GM18873 (cell line): ENCODE measurements at regions not wholly inside any gene's neighbourhood (a gene's known extent, or its start where the extent isn't known, plus 50 kb on each side); places are given as distances from the start of the nearest gene placed in this dataset.

ENCODE experiments used
- ATAC-seq: cut with Tn5 transposase; IDR thresholded peaks from one replicate; pipeline ENCODE4 v1.9.1; 2021; ENCODE audit warnings: mild to moderate bottlenecking, moderate library complexity, moderate number of reproducible peaks; ENCODE audit not compliant: unreplicated experiment, low FRiP score

DNA sequence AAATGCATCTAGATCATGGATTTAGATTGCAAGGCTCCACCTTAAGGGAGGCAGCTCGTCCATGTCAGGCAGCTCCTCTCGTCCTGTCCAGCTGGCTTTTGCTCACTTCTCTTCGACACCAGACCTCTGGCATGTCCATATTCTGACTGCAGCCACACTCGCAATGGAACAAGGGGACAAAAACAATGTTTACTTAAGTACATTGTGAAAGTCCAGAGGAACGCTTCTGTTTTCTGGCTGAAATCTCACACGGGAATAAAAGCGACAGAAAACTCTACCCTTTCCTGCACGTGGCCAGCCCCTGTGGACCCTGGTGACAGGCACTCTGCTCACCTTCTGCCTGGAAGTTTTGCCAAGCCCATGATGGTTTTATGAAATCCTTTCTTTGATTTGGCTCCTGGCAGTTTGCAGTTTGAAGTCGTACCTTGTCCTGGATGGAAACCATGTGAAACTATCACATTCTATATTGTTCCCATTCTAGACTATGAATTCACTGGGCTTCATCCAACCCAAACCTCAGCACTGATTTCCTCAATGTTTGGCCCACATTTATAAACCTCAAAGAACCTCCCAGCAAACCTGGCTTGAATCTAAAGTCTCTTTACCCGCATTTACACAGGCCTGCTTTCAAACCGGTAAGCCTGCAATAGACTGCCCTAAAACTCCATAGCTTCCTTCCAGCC, 134.3 kb upstream of the PIEZO2 start:
- no peak for ATAC-seq

DNA sequence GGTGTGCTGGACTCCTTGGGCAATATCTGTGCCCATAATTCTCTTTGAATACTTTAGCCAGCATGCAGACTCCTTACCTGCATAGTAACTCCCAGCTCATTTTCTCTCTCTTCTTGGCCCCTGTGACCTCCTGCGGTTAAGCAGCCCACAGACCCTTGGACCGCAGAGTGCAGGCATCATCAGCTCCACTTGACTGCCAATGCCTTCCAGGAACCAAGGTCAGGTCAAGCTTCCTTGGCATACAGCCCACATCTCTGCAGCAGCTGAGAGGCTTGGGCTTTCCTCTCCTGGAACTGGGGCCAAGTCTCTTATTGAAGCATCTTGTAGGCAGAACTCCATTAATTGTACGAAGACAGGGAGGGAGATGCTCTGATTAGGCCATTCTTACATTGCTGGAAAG, 130.1 kb upstream of the PIEZO2 start:
- ATAC-seq: no peak

DNA sequence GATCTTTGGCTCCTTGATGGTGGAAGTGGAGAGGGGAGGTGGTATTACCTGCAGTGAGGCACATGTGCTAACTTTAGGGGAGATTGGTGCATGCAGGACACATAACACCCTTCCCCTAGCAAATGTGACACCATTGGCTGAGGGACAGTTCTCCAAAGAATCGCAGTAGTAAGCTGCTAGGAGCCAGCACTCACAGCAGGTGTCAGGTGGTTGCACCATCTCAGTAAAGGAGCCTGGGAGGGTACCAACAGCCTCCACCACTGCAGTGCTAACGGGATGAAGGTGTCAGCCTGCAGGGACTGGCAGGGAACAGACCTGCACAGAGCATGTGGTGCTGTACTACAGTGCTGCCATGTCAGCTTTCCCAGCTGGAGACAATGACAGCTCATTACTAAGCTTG, 127.3 kb upstream of the PIEZO2 start:
- no peak for ATAC-seq

DNA sequence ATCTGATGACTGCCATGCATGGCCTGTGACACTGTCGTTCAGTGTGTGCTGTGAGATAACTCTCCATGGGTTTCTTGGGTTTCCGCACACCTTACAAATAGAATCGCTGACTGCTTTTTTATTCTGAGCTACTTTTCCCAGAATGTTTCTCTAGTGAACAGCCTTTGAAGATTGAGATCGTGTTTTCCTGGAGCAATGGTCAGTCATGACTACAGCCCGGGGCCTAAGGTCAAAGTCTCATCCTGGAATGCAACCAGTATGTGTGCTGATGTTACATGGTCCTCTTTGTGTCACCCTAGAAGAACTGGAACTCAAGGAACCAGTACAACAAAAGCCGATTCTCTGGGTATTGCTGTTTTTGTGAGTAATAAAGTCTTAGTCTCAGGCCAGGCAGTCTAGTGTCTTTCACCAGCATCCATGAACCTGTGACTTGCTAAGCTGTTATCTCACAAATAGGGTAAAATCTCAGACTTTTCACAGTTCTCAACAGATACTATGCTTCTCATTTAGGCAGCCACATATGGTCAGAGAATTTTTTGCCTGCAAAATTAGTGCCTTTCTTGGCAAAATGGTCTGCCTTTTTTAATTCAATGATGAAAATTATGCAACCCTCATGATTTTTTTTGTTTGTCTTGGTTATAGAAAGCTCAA, 124.9 kb upstream of the PIEZO2 start:
- ATAC-seq: no peak

DNA sequence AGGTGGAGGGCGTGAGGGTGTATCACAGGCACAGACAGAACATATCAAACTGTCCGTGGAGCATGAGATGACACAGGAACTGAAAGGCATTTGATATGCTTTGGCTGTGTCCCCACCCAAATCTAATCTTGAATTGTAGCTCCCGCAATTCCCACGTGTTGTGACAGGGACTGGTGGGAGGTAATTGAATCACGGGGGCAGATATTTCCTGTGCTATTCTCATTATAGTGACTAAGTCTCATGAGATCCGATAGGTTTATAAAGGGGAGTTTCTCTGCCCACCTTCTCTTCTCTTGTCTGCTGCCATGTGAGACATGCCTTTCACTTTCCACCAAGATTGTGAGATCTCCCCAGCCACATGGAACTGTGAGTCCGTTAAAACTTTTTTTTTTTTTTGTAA, 123.1 kb upstream of the PIEZO2 start:
- ATAC-seq: no peak

DNA sequence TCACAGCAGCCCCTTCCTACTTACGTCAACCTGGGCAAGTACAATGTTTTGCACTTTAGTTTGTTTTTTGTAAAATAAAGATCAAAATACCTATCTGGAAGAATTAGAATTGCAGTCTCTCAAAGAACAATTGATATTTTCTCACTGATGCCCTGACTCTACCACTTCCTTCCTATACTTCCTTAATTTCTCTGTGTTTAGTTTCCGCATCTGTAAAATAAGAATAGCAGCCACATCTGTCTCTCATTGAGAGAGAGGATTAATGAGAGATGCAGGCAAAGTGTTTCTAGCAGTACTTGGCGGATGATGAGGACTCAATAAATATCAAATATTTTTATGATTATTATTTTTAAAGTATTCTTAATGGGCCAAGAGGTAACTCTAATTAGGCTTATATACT, 122.6 kb upstream of the PIEZO2 start:
- ATAC-seq: no peak

DNA sequence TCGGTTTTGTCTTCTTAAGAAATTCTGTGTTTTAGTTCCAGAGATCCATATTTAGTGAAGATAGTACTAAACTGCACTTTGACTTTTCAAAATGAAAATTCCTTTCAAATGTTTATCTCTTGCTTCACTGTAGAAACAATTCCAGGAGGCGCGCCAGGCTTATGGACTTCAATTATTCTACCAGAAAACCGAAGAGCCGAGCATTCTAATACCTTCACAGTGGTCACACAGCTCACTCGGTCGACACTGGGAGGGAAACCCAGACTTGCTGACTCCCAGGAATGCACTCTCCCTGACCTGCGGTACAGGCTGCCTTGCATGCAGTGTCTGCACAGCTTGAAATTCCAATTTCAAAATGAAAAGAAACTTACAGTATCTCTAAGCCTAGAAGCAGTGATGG, 119.9 kb upstream of the PIEZO2 start:
- ATAC-seq: no peak

DNA sequence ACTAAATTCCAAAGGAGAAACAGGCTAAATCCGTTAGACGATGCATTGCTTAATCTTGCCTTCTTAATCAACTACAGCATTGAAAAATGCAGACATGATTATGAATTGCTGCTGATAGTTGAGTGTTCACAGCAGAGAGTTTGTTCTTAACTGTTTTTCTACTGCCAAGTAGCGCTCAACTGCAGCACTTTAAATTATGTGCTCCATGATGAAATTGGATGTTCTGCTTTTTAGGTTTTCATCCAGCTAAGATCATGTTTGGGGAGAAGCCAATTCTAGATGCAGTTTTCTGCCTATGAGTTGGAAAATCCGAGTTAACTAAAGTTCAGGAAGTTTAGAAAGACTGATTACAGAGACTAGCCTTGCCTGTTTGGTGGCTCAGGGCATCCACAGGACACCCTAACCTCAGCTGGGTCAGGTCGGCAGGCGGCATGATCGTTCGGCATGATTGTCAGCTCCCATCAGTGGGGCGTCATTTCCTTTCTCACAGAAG, 119.4 kb upstream of the PIEZO2 start:
- no peak for ATAC-seq

DNA sequence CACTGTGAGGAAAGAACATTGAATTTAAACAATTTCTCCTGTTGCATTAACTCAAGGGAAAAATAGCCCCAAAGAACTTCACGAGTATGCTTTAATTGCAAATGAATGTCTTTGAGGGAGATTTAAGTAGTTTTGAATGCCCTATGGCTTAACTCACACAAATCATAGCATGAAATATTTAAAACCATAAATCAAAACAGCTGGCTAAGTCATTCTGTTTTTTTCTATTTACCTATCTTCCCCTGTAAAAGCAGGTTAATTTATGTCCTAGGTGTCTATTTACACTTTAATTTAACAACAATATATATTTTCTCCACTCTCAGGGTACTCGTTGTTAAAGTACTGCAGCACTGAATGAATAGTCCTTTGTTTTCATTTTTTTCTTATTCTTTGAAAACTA, 118.8 kb upstream of the PIEZO2 start:
- no peak for ATAC-seq

DNA sequence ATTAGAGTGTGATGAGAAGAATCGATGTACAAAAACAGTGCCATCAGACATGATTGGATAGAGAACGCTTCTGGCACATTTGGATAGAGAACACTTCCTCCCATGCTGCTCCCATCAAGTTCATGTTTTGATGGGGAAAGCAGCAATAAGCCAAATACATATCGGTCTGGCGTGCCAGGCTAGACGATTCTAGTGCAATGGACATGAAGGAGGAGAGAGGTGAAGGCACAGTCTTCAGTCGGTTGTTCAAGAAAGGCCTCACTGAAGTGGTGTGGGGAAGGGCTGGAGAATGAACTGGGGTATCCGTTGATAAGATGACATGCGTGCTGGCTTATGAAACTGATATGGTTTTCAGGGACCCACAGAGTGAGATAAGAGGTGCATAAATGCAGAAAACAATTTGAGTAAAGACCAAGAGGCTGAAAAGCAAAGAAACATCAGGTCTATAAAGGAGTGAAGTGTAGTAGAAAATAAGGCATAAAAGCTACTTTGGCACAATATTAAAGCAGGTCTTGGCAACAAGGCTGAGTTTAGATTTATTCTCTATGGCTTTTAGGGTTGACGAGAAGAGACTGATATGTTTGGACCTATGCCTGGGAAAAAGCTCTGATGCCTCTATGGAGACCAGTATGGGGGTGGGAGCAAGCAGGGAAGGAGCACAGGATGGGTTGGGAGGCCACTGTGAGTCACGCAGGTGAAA, 117.6 kb upstream of the PIEZO2 start:
- ATAC-seq: no peak

DNA sequence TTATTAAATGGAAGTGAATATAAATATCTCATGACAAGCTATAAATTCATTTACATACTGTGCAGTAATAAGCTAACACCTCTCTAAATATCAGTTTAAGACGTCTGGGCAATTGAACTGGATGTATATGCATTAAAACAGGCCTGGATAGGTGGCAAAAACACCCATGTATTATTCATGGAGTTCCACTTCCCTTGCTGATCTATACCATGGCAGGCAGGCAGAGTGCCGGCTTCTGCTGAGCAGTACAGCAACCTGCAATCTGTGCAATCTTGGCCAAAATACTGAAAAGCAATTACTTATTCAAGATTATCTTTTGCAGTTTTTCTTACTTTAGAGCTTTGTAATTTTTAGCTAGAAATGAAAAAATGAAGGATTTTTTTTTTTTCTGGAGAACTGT, 112.1 kb upstream of the PIEZO2 start:
- ATAC-seq: no peak

DNA sequence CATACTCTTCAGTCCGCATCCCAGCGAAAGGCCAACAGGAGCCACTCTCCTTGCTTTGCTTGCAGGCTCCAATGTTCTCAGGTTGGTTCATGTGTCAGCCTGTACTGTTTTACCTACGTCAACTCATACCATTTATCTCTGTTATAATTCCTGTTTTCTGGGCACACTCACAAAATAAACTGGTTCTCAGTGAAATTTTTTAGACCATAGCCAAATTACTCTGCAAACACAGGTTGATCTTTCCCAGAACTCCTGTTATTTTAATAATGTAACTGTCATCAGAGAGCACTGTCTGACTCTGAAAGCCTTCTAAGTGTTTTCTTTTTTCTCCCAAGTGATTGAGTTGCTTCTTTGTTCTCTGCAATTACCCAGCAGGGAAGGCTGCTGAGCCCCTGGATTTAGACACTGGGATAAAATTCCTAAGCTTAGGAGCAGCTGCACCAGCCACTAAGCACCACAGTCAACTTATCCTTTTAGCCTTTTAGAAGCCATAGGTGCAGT, 111.6 kb upstream of the PIEZO2 start:
- ATAC-seq: no peak

DNA sequence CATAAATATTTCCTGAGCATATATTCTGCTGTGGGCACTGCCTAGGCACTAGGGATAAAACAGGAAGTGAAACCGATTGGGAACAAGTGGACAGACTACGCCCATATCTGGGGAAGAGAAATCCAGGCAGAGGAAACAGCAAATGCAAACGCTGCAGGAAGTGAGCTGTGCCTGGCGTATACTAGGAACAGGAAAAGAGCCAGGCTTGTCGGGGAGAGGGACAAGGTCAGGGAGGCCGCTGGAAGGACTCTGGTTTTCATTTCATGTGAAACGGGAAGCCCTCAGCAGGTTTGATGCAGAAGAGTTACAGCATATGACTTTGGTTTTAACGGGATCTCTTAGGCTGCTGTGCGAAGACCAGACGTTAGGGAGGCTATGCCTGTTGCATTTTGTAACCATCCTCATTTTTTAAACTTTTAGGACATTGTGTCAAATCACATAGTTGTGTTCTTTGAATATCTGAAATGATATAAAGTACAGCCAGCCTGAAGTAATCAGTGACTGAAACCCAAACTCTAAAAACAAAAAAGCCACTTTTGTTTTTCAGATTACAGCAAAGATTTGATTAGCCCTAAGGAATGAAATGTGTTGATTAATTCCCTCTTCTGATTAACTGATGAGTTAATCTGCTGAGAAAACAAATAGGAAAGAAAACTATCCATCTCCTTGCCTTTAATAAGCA, 110.2 kb upstream of the PIEZO2 start:
- ATAC-seq: no peak

DNA sequence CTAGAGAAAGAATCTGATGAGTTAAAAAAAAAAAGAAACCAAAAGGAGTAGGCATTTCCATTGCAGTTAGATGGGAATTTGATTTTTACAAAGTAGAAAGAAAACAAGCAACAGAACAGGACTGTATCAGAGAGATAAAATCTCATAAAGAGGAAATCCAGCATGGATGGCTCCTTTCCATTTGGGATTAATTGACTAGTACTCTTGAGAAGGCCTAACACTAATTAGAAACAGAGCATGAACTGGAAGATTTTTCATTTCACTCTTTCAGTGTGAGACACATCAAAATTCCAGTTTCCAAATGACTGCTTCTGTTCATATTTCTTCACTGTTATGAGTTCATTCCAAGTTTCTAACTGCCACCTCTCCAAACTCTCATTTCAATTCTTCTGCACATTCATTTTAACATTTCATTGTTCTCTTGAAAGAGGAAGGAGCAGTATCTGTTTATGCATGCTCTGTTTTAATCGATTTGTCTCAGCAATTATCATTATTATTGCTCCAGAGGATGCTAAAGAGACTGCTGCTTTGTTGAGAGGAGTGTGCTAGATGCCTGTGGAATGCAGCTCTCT, 108.8 kb upstream of the PIEZO2 start:
- no peak for ATAC-seq

DNA sequence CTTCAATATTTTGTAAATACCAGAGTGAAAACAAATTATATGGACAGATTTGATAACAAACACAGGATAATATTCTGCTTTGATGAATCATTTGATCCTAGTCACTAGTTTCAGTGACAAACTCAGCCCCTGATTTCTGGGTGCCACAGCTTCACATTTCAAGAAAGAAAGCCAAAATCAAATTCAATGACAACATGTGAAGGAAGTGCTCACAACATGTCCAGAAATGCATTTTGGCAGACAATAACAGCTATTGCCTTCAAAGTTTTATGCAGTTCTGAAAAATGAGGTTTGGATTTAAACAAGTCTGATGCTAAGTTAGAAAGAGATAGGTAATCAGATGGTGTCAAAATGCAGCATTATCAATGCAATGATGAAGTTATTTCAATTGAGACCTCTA, 106.9 kb upstream of the PIEZO2 start:
- no peak for ATAC-seq

DNA sequence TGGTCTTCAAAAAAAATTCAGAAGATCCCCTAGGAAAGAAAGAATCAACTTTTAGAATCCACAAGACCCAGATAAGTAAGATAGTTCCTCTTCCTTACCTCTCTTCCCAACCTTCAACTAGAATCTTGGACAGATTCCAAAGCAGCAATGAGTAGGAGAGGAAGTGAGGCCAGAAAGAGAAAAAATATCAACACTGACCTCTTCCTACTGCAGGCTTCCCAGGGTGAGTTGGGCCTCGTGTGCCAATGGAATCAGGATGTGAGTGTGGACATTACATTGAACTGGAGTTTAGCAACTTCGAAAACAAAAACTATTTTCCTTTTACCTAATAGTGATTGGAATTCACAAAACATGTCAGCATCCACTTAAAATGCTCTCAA, 102.5 kb upstream of the PIEZO2 start:
- ATAC-seq: no peak

DNA sequence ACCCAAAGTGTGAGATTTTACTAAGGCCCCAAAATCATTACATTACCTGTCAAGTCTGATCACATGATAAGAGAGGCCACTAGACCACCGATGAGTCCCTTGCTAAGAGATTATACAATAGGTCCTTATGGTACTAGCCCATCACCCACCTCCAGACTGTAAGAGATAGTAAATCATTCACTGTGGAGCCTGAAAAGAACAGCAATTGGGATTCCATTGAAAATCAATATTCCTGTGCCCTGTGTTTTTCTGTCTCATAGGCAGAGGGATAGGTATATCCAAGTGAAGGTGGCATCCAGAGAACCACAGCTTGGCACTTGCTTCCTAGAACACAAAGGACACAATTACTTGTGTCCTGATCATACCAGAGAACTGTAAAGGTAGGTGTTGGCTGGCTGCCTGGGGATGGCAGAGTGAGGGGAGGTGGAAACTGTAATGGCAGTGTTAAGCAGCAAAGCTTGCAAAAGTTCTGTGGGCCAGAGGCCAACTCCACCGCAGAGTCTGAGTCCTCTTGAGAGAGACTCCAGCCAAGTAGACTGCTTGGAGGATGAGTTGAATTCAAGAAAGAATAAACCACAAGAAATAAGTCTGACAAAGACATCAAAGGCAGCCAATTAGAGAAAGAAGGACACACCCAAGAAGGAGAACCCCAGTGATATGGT, 102.0 kb upstream of the PIEZO2 start:
- ATAC-seq: no peak

DNA sequence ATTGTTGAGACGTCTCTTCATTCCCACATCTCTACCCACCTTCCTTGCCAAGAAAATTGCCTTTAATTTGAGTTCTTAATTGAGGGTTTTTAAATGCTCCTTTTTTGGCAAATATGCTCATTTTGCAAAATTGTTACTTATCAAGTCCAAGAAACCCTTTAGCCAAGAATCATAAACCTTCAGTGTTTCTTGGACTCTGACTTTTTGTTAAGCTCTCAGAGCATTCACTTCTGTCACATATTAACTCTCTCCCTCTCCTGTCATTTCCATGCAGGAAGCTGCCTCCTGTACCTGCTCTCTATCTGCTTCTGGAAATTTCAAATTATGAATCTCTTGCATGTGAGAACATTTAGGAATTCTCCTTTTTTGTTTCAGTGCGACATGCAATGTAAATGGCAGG, 100.0 kb upstream of the PIEZO2 start:
- no peak for ATAC-seq

DNA sequence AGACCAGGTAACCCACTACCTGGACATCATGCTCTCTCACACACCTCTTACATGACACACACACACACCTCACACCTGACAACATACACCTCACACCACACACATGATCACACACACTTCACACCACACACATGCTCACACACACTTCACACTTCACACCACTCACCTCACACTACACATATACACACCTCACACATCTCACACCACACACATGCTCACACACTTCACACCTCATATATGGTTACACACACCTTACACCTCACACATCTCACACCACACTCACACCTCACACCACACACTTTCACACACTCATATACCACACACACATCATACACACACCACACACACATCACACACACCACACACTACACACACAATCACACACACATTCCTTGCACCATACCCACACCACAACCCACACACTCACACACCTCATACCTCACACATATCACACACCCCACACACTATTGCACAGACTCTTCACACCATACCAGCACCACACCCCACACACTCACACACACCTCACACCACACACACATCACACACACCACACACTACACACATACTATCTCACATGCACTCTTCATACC, 98.1 kb upstream of the PIEZO2 start:
- no peak for ATAC-seq
